Neuronal stem cell (in vitro differentiated cells): ENCODE measurements at regions not wholly inside any gene's neighbourhood (a gene's known extent, or its start where the extent isn't known, plus 50 kb on each side); places are given as distances from the start of the nearest gene placed in this dataset.

Source experiments
- DNase-seq: peaks from one replicate; pipeline ENCODE4 v3.0.0-alpha.2; 2013; ENCODE audit warnings: low spot score
- H2AFZ ChIP-seq: one replicate; pipeline ENCODE4 v1.6.1; 2013; ENCODE audit warnings: mild to moderate bottlenecking, low read length, inconsistent platforms
- H2AK5ac ChIP-seq: 2 replicates; pipeline ENCODE4 v1.6.1; 2013; ENCODE audit warnings: low read depth, mild to moderate bottlenecking, inconsistent platforms, low read length, moderate library complexity, mixed read lengths
- H2BK120ac ChIP-seq: 2 replicates; pipeline ENCODE4 v1.6.1; 2013; ENCODE audit warnings: low read depth, mild to moderate bottlenecking, inconsistent platforms, low read length, moderate library complexity, mixed read lengths
- H2BK12ac ChIP-seq: one replicate; pipeline ENCODE4 v1.6.1; 2013; ENCODE audit warnings: low read length, inconsistent platforms
- H2BK15ac ChIP-seq: 2 replicates; pipeline ENCODE4 v1.6.1; 2013; ENCODE audit warnings: mild to moderate bottlenecking, low read length, inconsistent platforms, mixed read lengths
- H2BK5ac ChIP-seq: one replicate; pipeline ENCODE4 v1.6.1; 2013; ENCODE audit warnings: inconsistent platforms, mild to moderate bottlenecking, low read length, moderate library complexity
- H3K14ac ChIP-seq: one replicate; pipeline ENCODE4 v1.6.1; 2013; ENCODE audit warnings: low read length, inconsistent platforms
- H3K18ac ChIP-seq: 2 replicates; pipeline ENCODE4 v1.6.1; 2013; ENCODE audit warnings: low read length, inconsistent platforms
- H3K23ac ChIP-seq: 2 replicates; pipeline ENCODE4 v1.6.1; 2013; ENCODE audit warnings: low read depth, mild to moderate bottlenecking, mixed read lengths, low read length, inconsistent platforms; ENCODE audit not compliant: poor library complexity
- H3K27ac ChIP-seq: replicated peaks from 3 replicates; pipeline ENCODE4 v1.5.1; 2013; ENCODE audit warnings: low read length, inconsistent platforms
- H3K27me3 ChIP-seq, 3 experiments: 2 replicates each; pipeline ENCODE4 v1.6.1; 2013; ENCODE audit warnings: low read length in 3 of 3, mild to moderate bottlenecking in 2 of 3, inconsistent platforms in 1 of 3, low read depth in 1 of 3, mixed read lengths in 1 of 3, moderate library complexity in 1 of 3; ENCODE audit not compliant: control insufficient read depth in 3 of 3, insufficient read depth in 3 of 3
- H3K36me3 ChIP-seq, 2 donors: replicated peaks in 1 of 2; 2 replicates each; pipeline ENCODE4 v1.6.1; 2013; ENCODE audit warnings: low read length in 2 of 2; ENCODE audit not compliant: control insufficient read depth in 2 of 2, insufficient read depth in 2 of 2
- H3K4ac ChIP-seq: 2 replicates; pipeline ENCODE4 v1.6.1; 2013; ENCODE audit warnings: inconsistent platforms, mild to moderate bottlenecking, low read length, moderate library complexity
- H3K4me1 ChIP-seq, 2 donors: 1 replicate in 1 of 2; 2 replicates in 1 of 2; pipeline ENCODE4 v1.6.1; 2013; ENCODE audit warnings: low read length in 2 of 2, low read depth in 1 of 2; ENCODE audit not compliant: control insufficient read depth in 2 of 2, insufficient read depth in 1 of 2
- H3K4me2 ChIP-seq: one replicate; pipeline ENCODE4 v1.6.1; 2013; ENCODE audit warnings: mild to moderate bottlenecking, low read length, inconsistent platforms; ENCODE audit not compliant: insufficient read depth, poor library complexity, severe bottlenecking
- H3K4me3 ChIP-seq, 2 donors: 2 replicates each; pipeline ENCODE4 v1.5.1; 2013; ENCODE audit warnings: low read length in 2 of 2, mild to moderate bottlenecking in 2 of 2, inconsistent platforms in 1 of 2, moderate library complexity in 1 of 2
- H3K79me1 ChIP-seq: one replicate; pipeline ENCODE4 v1.6.1; 2013; ENCODE audit warnings: low read depth, mild to moderate bottlenecking, inconsistent platforms, low read length, moderate library complexity
- H3K9ac ChIP-seq: one replicate; pipeline ENCODE4 v1.6.1; 2013; ENCODE audit warnings: mild to moderate bottlenecking, low read depth, low read length, inconsistent platforms; ENCODE audit not compliant: poor library complexity
- H3K9me3 ChIP-seq, 2 donors: replicated peaks in 1 of 2; 2 replicates each; pipeline versions ENCODE3 to v1.6.1; 2013; ENCODE audit warnings: low read length in 2 of 2, mild to moderate bottlenecking in 2 of 2, inconsistent platforms in 1 of 2, low read depth in 1 of 2, mixed read lengths in 1 of 2, moderate library complexity in 1 of 2; ENCODE audit not compliant: control insufficient read depth in 2 of 2, insufficient read depth in 1 of 2
- H4K8ac ChIP-seq: one replicate; pipeline ENCODE4 v1.6.1; 2013; ENCODE audit warnings: low read depth, mild to moderate bottlenecking, inconsistent platforms, low read length, moderate library complexity
- H4K91ac ChIP-seq: one replicate; pipeline ENCODE4 v1.6.1; 2013; ENCODE audit warnings: low read length, low read depth, mild to moderate bottlenecking, inconsistent platforms; ENCODE audit not compliant: poor library complexity
- WGBS, 2 donors: extraction: QIAGEN DNeasy Blood & Tissue Kit; methylation state at CpG; one replicate each; pipeline ENCODE4 v1.1.7; 2013; ENCODE audit warnings: missing lambda C conversion rate in 2 of 2, mixed read lengths in 1 of 2; ENCODE audit not compliant: insufficient read length in 2 of 2, insufficient replicate concordance in 1 of 2; ENCODE audit errors: extremely low coverage in 2 of 2; 5-methylcytosine and 5-hydroxymethylcytosine counted together

DNA sequence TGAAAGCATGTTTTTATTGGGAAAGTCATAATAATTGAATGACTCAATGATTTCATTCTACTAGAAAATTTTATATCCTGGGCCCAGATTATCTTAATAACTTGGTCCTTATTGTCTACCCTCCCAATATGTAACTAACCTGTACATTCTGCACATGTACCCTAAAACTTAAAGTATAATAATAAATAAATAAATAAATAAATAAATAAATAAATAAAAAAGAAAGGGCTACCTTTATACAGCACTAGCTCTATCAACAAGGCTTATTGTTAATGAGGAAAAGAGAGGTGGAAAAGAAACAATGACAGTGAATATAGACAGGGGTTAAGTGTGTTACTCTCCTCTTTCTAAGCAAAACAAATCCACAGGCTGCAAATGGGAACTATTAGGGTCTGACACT lies 83.6 kb downstream of the GRIN2B start:
- Histone ChIP-seq H3K9ac (no peak overlapping the region), H2BK15ac (no peak overlapping the region), H3K14ac (no peak overlapping the region), H3K4me3 (no peak overlapping the region), H3K4me1 (no peaks in the 10 kb centered on the region), H3K27ac (no peak overlapping the region), H3K27me3 (no peaks in the 10 kb centered on the region), H4K91ac (no peak overlapping the region), H4K8ac (no peak overlapping the region), H2AK5ac (no peak overlapping the region), H3K18ac (no peak overlapping the region), H3K23ac (no peak overlapping the region), H3K36me3 (no peaks in the 10 kb centered on the region), H2BK5ac (no peak overlapping the region), H3K79me1 (no peaks in the 10 kb centered on the region), H2BK120ac (no peak overlapping the region), H3K4ac (no peak overlapping the region), H2BK12ac (no peak overlapping the region), H3K4me2 (no peak overlapping the region), H2AFZ (no peak overlapping the region), H3K9me3 (no peaks in the 10 kb centered on the region)
- no peak for DNase-seq

DNA sequence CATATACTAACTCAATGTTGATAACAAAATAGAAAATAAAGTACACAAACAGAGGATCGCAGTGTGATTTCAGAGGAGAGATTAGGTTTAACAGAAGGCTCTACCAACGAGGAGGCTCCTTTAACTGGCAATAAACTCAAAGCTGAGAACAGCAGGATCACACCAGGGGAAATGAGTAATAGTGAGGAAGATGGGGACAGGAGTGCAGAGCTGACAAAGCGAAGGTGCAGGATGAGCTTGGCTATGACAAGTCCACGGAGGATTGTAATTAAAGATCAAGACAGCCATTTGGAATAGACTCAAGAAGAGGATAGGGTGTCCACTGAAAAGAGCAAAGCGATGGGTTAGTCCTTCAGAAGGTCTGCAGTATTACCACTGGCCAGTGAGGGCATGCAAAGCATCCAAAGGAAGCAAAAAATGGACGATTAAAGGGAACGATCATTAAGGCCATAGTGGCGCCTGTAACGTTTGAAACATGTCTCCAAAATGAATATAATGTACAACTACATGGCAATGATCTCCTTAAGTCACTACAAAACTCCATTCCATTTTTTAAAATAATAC lies 85.3 kb downstream of the GRIN2B start:
- Histone ChIP-seq H2BK5ac (no peak overlapping the region), H3K9me3 (no peaks in the 10 kb centered on the region), H3K27me3 (no peaks in the 10 kb centered on the region), H4K91ac (no peak overlapping the region), H2AK5ac (no peak overlapping the region), H3K23ac (no peak overlapping the region), H2BK12ac (no peak overlapping the region), H2AFZ (no peak overlapping the region), H3K4me3 (no peak overlapping the region), H3K18ac (no peak overlapping the region), H3K9ac (no peak overlapping the region), H3K14ac (no peak overlapping the region), H2BK120ac (no peak overlapping the region), H3K4me1 (peaks cover 0 to 3% of the 10 kb centered on the region in 2 donors), H3K4ac (no peak overlapping the region), H2BK15ac (no peak overlapping the region), H4K8ac (no peak overlapping the region), H3K27ac (no peak overlapping the region), H3K4me2 (no peak overlapping the region), H3K36me3 (no peaks in the 10 kb centered on the region), H3K79me1 (no peaks in the 10 kb centered on the region)
- no peak for DNase-seq
- no CpG with 5 or more reads among the region's 9 CpGs for WGBS, 2 donors

DNA sequence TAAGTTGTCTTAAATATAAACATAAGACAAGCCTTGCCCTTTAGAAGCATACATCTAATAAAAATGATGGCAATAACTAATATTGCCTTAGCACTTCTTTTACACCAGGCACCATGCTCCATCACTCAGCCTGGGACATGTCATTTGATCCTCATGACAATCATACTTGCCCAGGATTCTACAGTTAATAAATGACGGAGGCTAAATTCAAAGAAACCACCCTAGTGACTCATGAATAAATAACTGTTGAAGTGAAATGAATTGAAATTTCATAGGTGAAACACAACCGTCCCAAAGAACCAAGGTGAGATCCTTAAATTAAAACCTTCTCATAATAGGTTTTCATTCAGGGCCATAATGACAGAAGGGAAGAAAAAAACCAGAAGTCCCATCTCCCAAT lies 89.5 kb downstream of the GRIN2B start:
- no peak overlapping the region for H2BK15ac ChIP-seq
- no peak overlapping the region for H3K4ac ChIP-seq
- H3K27me3 ChIP-seq: no peaks in the 10 kb centered on the region
- no peak overlapping the region for H3K27ac ChIP-seq
- H3K18ac ChIP-seq: no peak overlapping the region
- H2AFZ ChIP-seq: no peak overlapping the region
- no peak overlapping the region for H2BK12ac ChIP-seq
- DNase-seq: no peak
- no peak overlapping the region for H3K4me2 ChIP-seq
- H2BK120ac ChIP-seq: no peak overlapping the region
- no peaks in the 10 kb centered on the region for H3K9me3 ChIP-seq
- H3K23ac ChIP-seq: no peak overlapping the region
- no peak overlapping the region for H2AK5ac ChIP-seq
- H2BK5ac ChIP-seq: no peak overlapping the region
- H3K14ac ChIP-seq: no peak overlapping the region
- no peak overlapping the region for H4K91ac ChIP-seq
- no peak overlapping the region for H3K4me3 ChIP-seq
- H3K9ac ChIP-seq: no peak overlapping the region
- H3K79me1 ChIP-seq: no peaks in the 10 kb centered on the region
- WGBS, 2 donors: no CpG with 5 or more reads among the region's 2 CpGs
- no peaks in the 10 kb centered on the region for H3K36me3 ChIP-seq
- peaks cover 2 to 18% of the 10 kb centered on the region in 2 donors for H3K4me1 ChIP-seq
- H4K8ac ChIP-seq: no peak overlapping the region

DNA sequence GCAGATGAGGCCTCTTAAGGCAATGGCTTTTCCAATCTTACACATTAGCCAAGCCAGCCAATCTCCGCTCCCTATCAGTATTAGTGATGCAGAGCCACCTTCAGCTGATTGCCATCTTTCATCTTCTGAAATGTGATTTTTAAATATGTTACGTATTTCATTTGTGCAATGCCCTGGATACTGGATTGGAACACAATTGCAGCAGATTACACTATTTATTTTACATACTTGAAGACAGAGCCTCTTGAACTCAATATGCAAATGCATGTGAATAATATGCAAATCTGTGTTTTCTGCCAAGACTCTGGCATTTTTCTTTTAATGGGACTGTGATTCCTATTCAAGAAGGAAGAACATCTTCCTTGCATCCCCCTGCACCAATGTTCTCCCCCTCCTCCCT lies 90.5 kb downstream of the GRIN2B start:
- peaks cover 2 to 18% of the 10 kb centered on the region in 2 donors for H3K4me1 ChIP-seq
- H4K8ac ChIP-seq: no peak overlapping the region
- H4K91ac ChIP-seq: no peak overlapping the region
- H2BK15ac ChIP-seq: no peak overlapping the region
- no peak overlapping the region for H2AFZ ChIP-seq
- no peak for DNase-seq
- no peak overlapping the region for H2BK5ac ChIP-seq
- no peak overlapping the region for H3K27ac ChIP-seq
- no peak overlapping the region for H3K4me2 ChIP-seq
- H3K9ac ChIP-seq: no peak overlapping the region
- no peaks in the 10 kb centered on the region for H3K27me3 ChIP-seq
- H3K36me3 ChIP-seq: no peaks in the 10 kb centered on the region
- WGBS, 2 donors: no CpG with 5 or more reads among the region's 2 CpGs
- H3K4me3 ChIP-seq: no peak overlapping the region
- H3K18ac ChIP-seq: no peak overlapping the region
- no peak overlapping the region for H3K4ac ChIP-seq
- no peak overlapping the region for H2AK5ac ChIP-seq
- no peak overlapping the region for H2BK120ac ChIP-seq
- H3K23ac ChIP-seq: no peak overlapping the region
- no peak overlapping the region for H3K14ac ChIP-seq
- H3K79me1 ChIP-seq: no peaks in the 10 kb centered on the region
- no peak overlapping the region for H2BK12ac ChIP-seq
- H3K9me3 ChIP-seq: no peaks in the 10 kb centered on the region
